SJSA1 (cell line): ENCODE measurements at regions not wholly inside any gene's neighbourhood (a gene's known extent, or its start where the extent isn't known, plus 50 kb on each side); places are given as distances from the start of the nearest gene placed in this dataset.

Source experiments
- DNase-seq, 2 experiments: peaks; one replicate each; pipeline ENCODE4 v3.0.0-alpha.2; 2015 to 2020; ENCODE audit warnings: low spot score in 2 of 2, low read depth in 1 of 2
- H3K27ac ChIP-seq: fragments of 250-450 bp; sonication (Bioruptor Pico); 2 replicates; pipeline ENCODE4 v1.5.1; 2020; ENCODE audit warnings: mild to moderate bottlenecking, moderate library complexity
- H3K27me3 ChIP-seq: fragments of 250-450 bp; sonication (Bioruptor Pico); replicated peaks from 2 replicates; pipeline ENCODE4 v1.5.1; 2020; ENCODE audit warnings: mild to moderate bottlenecking, moderate library complexity
- H3K36me3 ChIP-seq: fragments of 250-450 bp; sonication (Bioruptor Pico); 2 replicates; pipeline ENCODE4 v1.5.1; 2020; ENCODE audit warnings: mild to moderate bottlenecking
- H3K4me1 ChIP-seq: fragments of 250-450 bp; sonication (Bioruptor Pico); replicated peaks from 2 replicates; pipeline ENCODE4 v1.6.1; 2021; ENCODE audit warnings: mild to moderate bottlenecking
- H3K4me3 ChIP-seq: fragments of 250-450 bp; sonication (Bioruptor Pico); 2 replicates; pipeline ENCODE4 v1.5.1; 2020; ENCODE audit warnings: mild to moderate bottlenecking
- H3K9me3 ChIP-seq: fragments of 250-450 bp; sonication (Bioruptor Pico); replicated peaks from 2 replicates; pipeline ENCODE4 v1.5.1; 2020; ENCODE audit warnings: mild to moderate bottlenecking

DNA sequence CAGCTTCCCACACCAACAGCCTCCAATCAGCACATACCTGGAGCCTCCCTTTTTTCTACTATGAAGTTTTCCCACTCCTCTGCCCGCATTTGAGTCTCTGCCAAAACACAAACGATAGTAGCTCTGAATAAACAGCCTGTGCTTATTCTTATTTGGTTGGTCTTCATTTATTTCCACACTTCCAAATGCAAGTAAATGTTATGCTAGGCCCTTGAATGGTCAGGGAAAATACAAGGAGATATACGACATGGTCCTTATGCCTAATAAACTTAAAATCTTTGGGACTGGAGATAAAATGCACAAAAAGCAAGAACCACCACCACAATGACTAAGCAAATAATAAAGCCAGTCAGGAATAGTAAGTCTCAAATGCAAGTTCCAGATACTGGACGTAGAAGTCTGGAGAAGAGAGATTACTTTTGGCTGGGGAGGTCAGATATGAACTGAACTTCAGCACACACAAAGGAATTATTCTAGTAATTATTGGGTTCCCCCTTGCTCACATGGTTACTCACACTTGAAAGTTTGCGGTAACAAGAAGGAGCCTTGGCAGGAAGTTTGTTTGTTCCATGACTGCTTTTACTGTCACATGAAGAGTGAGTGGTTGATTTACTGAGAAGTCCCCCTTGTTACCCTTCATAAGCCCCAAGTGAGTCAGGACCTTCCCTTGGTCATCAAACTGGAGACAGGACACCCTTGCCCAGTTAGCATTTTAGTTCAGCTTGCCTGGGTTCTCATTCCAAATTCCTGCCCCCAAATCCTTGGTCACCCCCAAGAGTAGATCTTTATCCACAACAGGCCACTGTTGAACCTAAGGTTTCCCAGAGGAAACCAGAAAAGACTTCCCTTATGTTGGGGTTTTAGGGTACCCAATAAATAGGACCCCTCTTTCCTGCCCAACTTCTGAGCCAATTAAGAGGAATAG, 511.2 kb upstream of the JARID2 start:
- no peaks in the 10 kb centered on the region for H3K36me3 ChIP-seq
- H3K4me1 ChIP-seq, result peaks cover 36% of the 10 kb centered on the region
- H3K27me3 ChIP-seq, result no peaks in the 10 kb centered on the region
- H3K27ac ChIP-seq, result peak overlapping the region; percentile 81
- DNase-seq, result peak; percentile 47 to 68
- H3K4me3 ChIP-seq, result no peak overlapping the region
- H3K9me3 ChIP-seq, result no peaks in the 10 kb centered on the region

DNA sequence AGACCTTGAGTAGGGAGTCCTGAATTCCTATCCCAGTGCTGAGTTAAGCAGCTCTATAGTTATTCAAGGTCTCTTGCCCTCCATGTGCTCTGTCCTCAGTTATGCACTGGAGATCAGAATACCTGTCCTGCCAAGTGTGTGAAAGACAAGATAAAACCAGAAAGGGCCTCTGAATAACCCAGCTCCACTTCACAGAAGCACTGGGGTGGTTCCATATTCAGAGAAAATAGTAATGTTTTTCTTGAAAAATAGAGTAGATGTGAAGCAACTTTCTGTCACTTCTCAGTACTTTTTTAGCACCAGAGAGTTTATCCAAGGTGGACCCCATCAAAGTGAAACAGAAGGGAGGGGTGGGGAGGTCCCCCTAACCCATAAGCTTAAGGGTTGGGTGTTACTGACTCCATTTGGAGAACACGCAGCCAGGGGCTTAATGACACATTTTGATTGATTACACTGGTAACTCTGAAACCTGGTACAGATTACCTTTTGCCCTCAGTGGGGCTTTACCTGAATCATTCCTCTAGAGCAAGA, 509.8 kb upstream of the JARID2 start:
- H3K27ac ChIP-seq, result no peak overlapping the region
- H3K4me3 ChIP-seq, result no peak overlapping the region
- H3K27me3 ChIP-seq, result no peaks in the 10 kb centered on the region
- no peak for DNase-seq
- H3K36me3 ChIP-seq, result no peaks in the 10 kb centered on the region
- peaks cover 36% of the 10 kb centered on the region for H3K4me1 ChIP-seq
- no peaks in the 10 kb centered on the region for H3K9me3 ChIP-seq

DNA sequence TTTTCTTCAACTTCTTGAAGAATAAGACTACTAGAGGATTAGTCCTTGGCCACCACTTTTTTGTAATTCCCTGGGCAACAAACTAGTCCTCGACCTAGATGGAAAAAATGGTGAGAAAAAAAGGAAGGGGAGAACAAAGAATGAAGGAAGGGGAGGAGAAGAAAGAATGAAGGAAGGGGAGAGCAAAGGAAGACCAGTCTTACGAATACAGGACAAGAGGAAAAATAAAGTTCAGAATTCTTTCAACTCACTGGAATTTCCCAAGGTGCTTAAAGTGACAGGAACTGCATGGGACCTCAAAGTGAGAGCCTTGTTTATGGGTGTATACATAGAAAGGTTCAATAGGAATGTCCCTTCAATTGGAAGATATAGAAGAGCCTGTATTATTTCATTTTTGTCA, 509.3 kb upstream of the JARID2 start:
- no peaks in the 10 kb centered on the region for H3K9me3 ChIP-seq
- no peak for DNase-seq
- H3K36me3 ChIP-seq, result no peaks in the 10 kb centered on the region
- no peak overlapping the region for H3K4me3 ChIP-seq
- no peaks in the 10 kb centered on the region for H3K27me3 ChIP-seq
- peaks cover 36% of the 10 kb centered on the region for H3K4me1 ChIP-seq
- no peak overlapping the region for H3K27ac ChIP-seq

DNA sequence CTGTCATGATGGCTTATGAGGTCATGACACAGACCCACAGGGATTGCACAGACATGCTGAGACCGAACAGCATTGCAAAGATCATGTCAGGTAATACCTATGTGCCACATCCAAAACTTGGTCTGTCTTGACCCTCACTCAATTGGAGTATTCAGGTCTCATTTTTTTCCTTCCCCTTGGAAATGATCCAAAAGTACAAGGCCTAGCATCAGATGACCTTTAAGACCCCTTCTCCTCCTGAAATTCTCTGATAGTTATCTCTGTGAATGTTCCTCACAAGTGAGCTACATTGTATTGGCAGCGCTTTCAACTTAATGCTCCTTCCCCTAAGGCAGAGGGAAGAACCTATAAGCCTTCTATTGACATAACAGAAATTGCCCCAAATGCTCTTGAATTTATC, 507.4 kb upstream of the JARID2 start:
- peaks cover 31% of the 10 kb centered on the region for H3K4me1 ChIP-seq
- H3K27ac ChIP-seq, result no peak overlapping the region
- H3K36me3 ChIP-seq, result no peaks in the 10 kb centered on the region
- H3K4me3 ChIP-seq, result no peak overlapping the region
- DNase-seq, result no peak
- no peaks in the 10 kb centered on the region for H3K27me3 ChIP-seq
- no peaks in the 10 kb centered on the region for H3K9me3 ChIP-seq

DNA sequence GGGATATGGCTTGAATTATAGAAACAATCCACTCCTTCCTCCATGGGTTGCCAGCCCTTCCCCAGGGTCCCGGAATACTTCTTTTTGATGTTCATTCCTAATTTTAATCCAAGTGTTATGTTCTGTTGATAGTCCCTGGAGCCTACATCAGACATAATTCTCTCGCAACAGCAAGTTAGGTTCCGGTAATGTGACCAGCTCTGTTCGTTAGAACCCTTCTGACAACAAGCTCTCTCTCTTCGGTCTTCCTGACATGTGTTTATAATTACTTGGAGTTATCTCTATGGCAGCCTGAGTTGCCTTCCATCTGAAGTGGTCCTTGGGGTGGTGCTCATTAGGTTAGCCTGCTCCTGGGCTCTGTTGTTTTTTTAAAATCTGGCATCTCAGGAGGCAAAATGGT, 506.9 kb upstream of the JARID2 start:
- no peak overlapping the region for H3K4me3 ChIP-seq
- H3K9me3 ChIP-seq, result no peaks in the 10 kb centered on the region
- H3K36me3 ChIP-seq, result no peaks in the 10 kb centered on the region
- H3K4me1 ChIP-seq, result peaks cover 31% of the 10 kb centered on the region
- no peaks in the 10 kb centered on the region for H3K27me3 ChIP-seq
- DNase-seq, result no peak
- H3K27ac ChIP-seq, result no peak overlapping the region

DNA sequence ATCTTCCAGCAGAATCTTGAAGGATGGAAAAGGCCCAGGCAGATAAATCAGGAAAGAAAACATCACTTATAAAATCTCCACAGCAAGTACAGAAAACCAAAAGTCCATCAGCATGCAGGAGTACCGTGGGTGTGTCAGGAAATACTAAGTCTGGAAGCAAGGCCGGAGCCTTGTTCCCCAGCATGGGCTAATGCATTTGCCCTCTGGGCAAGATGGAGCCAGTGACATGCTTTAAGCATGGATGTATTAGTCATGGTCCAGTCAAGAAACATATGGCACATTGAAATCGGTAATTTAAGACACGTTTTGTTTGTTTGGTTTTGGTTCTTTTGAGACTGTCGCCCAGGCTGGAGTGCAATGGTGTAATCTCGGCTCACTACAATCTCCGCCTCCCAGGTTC, 506.0 kb upstream of the JARID2 start:
- DNase-seq, result no peak
- Histone ChIP-seq H3K27ac (no peak overlapping the region), H3K27me3 (no peaks in the 10 kb centered on the region), H3K9me3 (no peaks in the 10 kb centered on the region), H3K36me3 (no peaks in the 10 kb centered on the region), H3K4me3 (no peak overlapping the region), H3K4me1 (peaks cover 28% of the 10 kb centered on the region)

DNA sequence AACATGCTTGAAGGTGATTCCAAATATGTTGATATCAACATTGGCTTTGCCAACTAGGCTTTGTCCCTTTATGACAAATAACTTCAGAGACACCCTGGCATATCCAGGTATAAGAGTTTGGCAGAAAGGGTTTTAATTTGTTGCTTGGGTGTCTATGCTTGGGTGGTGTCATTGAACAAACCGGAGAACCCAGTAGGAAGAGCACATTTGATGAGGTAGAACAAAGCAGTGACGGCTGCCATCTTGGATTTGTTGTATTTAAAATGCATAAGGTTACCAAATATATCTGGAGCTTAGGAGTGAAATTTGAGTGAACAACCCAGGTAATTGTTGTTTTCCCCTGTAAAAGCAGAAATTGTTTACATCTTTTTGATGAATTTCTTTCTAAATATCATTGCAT, 503.7 kb upstream of the JARID2 start:
- H3K4me1 ChIP-seq, result peaks cover 23% of the 10 kb centered on the region
- peak overlapping the region; percentile 100 for H3K27ac ChIP-seq
- no peaks in the 10 kb centered on the region for H3K27me3 ChIP-seq
- H3K9me3 ChIP-seq, result no peaks in the 10 kb centered on the region
- no peak for DNase-seq
- no peaks in the 10 kb centered on the region for H3K36me3 ChIP-seq
- H3K4me3 ChIP-seq, result no peak overlapping the region

DNA sequence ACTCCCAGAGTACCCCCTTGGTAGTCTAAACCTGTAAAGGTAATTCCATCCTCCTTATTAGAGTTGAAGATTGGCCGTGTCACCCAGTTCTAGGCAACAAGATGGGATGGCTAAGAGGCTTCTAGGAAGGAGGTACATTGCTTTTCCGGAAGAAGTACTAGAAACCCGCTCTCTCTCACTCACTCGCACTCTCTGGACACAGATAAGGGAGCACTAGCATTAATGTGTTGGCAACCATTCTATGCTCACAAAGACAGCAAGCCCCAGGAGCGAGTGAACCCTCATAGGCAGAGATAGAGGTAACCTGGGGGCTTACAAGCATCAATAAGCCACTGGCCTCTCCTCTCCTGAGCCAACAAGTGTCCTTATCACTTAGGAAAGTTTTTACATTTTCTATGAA, 503.2 kb upstream of the JARID2 start:
- H3K36me3 ChIP-seq, result no peaks in the 10 kb centered on the region
- peak in 1 of 2 experiments; percentile 19 for DNase-seq
- no peaks in the 10 kb centered on the region for H3K27me3 ChIP-seq
- H3K27ac ChIP-seq, result peak overlapping the region; percentile 100
- peaks cover 23% of the 10 kb centered on the region for H3K4me1 ChIP-seq
- no peaks in the 10 kb centered on the region for H3K9me3 ChIP-seq
- H3K4me3 ChIP-seq, result no peak overlapping the region

DNA sequence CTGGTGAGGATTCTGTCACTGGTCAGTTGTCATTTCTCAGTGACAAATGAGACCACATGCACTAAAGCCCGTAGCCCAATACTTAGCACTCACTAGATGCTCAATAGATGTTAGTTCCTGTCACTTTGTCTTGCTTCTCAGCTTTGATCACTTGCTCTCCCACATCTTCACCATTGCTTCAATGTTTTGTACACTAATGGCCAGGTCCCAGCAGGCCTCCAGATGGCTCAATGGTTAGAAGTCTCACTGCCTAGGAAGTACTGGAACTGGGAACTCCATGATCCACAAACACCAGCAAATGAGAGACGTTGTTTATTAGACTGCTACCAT, 502.8 kb upstream of the JARID2 start:
- no peaks in the 10 kb centered on the region for H3K36me3 ChIP-seq
- H3K27ac ChIP-seq, result peak overlapping the region; percentile 100
- H3K4me1 ChIP-seq, result peaks cover 23% of the 10 kb centered on the region
- no peak overlapping the region for H3K4me3 ChIP-seq
- H3K27me3 ChIP-seq, result no peaks in the 10 kb centered on the region
- H3K9me3 ChIP-seq, result no peaks in the 10 kb centered on the region
- DNase-seq, result no peak

DNA sequence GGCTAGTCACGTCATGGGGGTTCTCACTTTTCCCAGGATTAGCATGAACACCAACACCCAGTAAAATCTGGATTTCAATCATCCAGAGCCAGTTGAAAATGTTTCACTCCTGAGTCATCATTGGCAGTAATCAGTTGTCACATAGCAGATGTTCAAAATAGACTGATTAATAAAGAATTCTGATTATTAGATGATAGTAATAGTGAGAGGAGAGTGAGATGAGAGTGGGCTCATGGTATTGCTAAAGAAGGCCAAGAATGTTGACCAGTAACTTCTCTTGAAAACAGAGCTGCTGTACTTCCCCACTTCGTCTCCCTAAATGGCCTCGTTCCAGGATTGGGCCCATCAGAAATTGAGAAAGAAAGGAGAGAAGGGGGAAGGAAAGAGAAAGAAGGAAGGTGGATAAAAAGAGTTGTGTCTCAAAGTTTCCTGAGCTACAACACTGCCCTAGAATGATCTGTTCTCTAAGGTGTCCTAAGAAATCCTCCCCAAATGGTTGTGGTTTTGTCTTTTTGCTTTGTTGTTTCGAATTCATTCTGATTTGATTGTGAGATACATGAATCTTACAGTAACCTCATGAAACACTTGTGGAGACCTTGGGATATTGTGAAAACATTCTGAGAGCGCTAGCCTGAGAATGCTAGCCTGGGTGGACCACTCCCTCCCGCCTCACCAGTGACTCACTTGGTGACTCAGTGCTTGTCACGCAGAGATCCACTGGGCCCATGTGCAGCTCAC, 502.2 kb upstream of the JARID2 start:
- Histone ChIP-seq H3K9me3 (no peaks in the 10 kb centered on the region), H3K4me3 (no peak overlapping the region)
- DNase-seq, result peak; percentile 95 to 96

DNA sequence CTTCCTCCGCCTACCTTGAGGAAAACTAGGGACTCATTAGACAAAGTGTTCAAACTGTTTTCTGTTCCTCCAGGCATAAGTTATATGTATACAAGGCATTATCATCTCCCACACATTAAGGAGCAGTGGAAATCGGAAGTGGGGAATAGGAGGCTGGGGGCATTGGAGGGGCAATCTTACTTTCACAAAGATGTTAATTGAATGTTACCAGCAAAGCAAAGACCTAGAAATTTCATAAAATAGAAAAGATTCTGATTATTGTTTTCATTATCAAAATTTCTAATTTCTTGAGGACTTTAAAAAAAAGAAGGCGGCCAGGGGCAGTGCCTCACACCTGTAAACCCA, 501.7 kb upstream of the JARID2 start:
- Histone ChIP-seq H3K4me1 (peaks cover 23% of the 10 kb centered on the region), H3K9me3 (no peaks in the 10 kb centered on the region), H3K27me3 (no peaks in the 10 kb centered on the region), H3K27ac (peak overlapping the region; percentile 100), H3K4me3 (no peak overlapping the region), H3K36me3 (no peaks in the 10 kb centered on the region)
- DNase-seq, result no peak

More for the DNA sequence above, 502.2 kb upstream of the JARID2 start:
- Histone ChIP-seq H3K27ac (peak overlapping the region; percentile 100), H3K4me1 (peaks cover 23% of the 10 kb centered on the region), H3K27me3 (no peaks in the 10 kb centered on the region), H3K36me3 (no peaks in the 10 kb centered on the region)

DNA sequence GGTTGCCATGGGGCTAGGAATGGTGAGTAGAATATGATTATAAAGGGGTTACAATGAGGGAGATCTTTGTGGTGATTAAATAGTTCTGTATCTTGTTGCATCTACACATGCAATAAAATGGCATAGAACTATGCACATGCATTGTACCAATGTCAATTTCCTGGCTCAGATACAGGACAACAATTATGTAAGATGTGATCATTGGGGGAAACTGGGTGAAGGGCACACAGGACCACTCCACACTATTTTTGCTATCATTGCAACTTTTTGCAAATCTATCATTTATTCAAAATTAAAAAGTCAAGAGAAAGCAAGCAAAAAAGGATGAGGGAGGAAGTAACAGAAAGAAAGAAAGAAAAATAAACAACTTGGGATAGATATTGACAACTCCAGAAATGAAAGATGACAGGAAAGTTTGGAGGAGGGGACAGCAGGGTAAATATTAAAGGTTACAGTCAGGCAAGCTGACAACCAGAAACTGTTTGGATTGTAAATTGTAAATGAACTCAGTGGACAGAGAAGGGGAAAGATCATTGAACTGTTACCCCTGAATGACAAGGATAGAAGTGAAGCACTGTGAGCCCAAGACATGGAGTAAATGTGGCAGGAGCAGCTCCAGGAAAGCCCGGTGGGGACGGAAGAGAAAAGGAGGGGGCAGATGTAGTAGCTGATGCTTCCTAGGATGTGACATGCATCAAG, 499.6 kb upstream of the JARID2 start:
- no peak overlapping the region for H3K27ac ChIP-seq

DNA sequence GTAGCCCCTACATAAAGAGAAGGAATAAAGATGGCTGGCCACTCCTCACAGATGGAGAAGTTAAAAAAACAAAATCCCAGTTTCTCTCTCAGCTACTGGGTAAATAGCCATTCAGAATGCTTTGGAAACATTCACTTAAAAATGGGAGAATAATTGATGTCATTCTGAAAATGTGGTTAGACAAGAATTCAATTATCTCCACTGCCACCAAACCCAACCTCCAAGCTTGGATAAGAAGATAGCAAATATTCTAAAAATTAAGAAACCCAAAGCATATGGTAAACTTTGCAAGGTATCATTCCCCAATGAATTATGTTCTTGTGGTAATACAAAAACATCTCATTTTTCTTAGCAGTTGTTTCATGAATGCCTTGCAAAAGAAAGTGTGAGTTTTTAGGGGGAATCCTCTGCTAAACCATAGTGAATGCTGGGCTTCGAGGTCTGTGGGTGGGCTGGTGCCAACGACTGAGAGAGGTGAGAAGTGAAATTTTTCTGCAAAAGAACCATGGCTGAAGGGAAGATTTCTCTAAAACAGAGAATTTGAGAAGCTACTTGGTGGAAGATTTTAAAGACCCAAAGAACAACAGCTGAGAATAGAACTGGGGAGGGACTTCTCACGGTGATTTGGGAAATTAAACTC, 497.9 kb upstream of the JARID2 start:
- DNase-seq, result no peak
- H3K27me3 ChIP-seq, result no peaks in the 10 kb centered on the region

More for the DNA sequence above, 499.6 kb upstream of the JARID2 start:
- Histone ChIP-seq H3K27me3 (no peaks in the 10 kb centered on the region), H3K4me3 (no peak overlapping the region), H3K4me1 (peaks cover 23% of the 10 kb centered on the region), H3K9me3 (no peaks in the 10 kb centered on the region), H3K36me3 (no peaks in the 10 kb centered on the region)
- DNase-seq, result no peak

More for the DNA sequence above, 497.9 kb upstream of the JARID2 start:
- Histone ChIP-seq H3K9me3 (no peaks in the 10 kb centered on the region), H3K4me3 (no peak overlapping the region), H3K4me1 (peaks cover 15% of the 10 kb centered on the region), H3K36me3 (no peaks in the 10 kb centered on the region), H3K27ac (no peak overlapping the region)
